Body of pancreas (tissue), 4 donors: ENCODE measurements at regions not wholly inside any gene's neighbourhood (a gene's known extent, or its start where the extent isn't known, plus 50 kb on each side); places are given as distances from the start of the nearest gene placed in this dataset.

ENCODE experiments used
- CTCF ChIP-seq, 7 experiments: fragments of 450-650 bp in 4 of 7; fragments of 200-600 bp in 3 of 7; sonication (generic) in 3 of 7; IDR thresholded peaks; one replicate each; pipeline ENCODE4 v1.5.1; 2016 to 2019; ENCODE audit warnings: antibody characterized with exemption in 7 of 7
- POLR2A ChIP-seq, 3 donors: fragments of 450-650 bp; IDR thresholded peaks; one replicate each; pipeline ENCODE4 v1.6.1; 2016; ENCODE audit warnings: antibody characterized with exemption in 3 of 3, mild to moderate bottlenecking in 2 of 3

DNA sequence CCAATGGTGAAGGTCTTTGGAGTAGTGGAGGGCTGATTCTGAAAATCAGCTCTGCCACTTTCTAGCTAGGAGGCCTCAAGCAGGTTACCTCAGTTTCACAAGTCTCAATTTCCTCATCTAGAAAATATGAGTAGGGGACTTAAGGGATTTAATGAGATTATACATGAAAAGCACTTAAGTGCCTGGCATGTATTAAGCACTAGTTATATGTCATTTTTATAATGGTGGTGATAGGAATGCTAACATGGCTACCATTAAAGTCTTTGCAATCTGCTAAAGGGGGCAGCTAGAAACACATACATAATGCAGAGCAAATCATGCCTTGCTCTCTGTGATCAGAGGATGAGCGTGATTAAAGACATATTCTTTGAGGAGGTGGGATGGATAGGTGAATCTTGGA lies 640.9 kb upstream of the ZEB2 start:
- no peak for TF ChIP-seq CTCF (IDR thresholded peaks at IDR 0.05)
- no peak for TF ChIP-seq POLR2A (IDR thresholded peaks at IDR 0.05)
